ENCODE measurements at regions not wholly inside any gene's neighbourhood (a gene's known extent, or its start where the extent isn't known, plus 50 kb on each side); places are given as distances from the start of the nearest gene placed in this dataset.

GRCh38 chr21:19244502-19245187 is 841.1 kb upstream of the TMPRSS15 start:
- DNase-seq (ENCODE audit: low spot score): no peak

GRCh38 chr21:19245188-19245580 is 841.6 kb upstream of the TMPRSS15 start:
- DNase-seq (ENCODE audit: low spot score): no peak

- no peak for DNase-seq (ENCODE audit: low spot score)
Measured at GRCh38 chr21:19246018-19246417, 842.4 kb upstream of the TMPRSS15 start.

- no peak for DNase-seq (ENCODE audit: low spot score)
Measured at GRCh38 chr21:19256934-19257660, 853.5 kb upstream of the TMPRSS15 start.

- no peak for DNase-seq (ENCODE audit: low spot score)
Measured at GRCh38 chr21:19261731-19262376, 858.3 kb upstream of the TMPRSS15 start.

GRCh38 chr21:19266636-19267035 is 863.1 kb upstream of the TMPRSS15 start:
- DNase-seq (ENCODE audit: low spot score): no peak

- DNase-seq (ENCODE audit: low spot score): no peak
Measured at GRCh38 chr21:19268686-19269085, 865.1 kb upstream of the TMPRSS15 start.

- no peak for DNase-seq (ENCODE audit: low spot score)
Measured at GRCh38 chr21:19275065-19275464, 871.5 kb upstream of the TMPRSS15 start.

- DNase-seq (ENCODE audit: low spot score): no peak
Measured at GRCh38 chr21:19276665-19277064, 873.1 kb upstream of the TMPRSS15 start.

GRCh38 chr21:19286876-19287275 is 883.3 kb upstream of the TMPRSS15 start:
- no peak for DNase-seq (ENCODE audit: low spot score)

GRCh38 chr21:19290328-19290727 is 886.7 kb upstream of the TMPRSS15 start:
- DNase-seq (ENCODE audit: low spot score): no peak

GRCh38 chr21:19320291-19320690 is 916.7 kb upstream of the TMPRSS15 start:
- no peak for DNase-seq (ENCODE audit: low spot score)

GRCh38 chr21:19321688-19322087 is 918.1 kb upstream of the TMPRSS15 start:
- no peak for DNase-seq (ENCODE audit: low spot score)

- no peak for DNase-seq (ENCODE audit: low spot score)
Measured at GRCh38 chr21:19322360-19322759, 918.8 kb upstream of the TMPRSS15 start.

GRCh38 chr21:19326531-19327319 is 923.1 kb upstream of the TMPRSS15 start:
- no peak for DNase-seq (ENCODE audit: low spot score)

GRCh38 chr21:19328954-19329353 is 925.4 kb upstream of the TMPRSS15 start:
- DNase-seq (ENCODE audit: low spot score): no peak

GRCh38 chr21:19340303-19340702 is 936.7 kb upstream of the TMPRSS15 start:
- no peak for DNase-seq (ENCODE audit: low spot score)

- DNase-seq (ENCODE audit: low spot score): no peak
Measured at GRCh38 chr21:19340954-19341353, 937.4 kb upstream of the TMPRSS15 start.

- no peak for DNase-seq (ENCODE audit: low spot score)
Measured at GRCh38 chr21:19343711-19344110, 940.1 kb upstream of the TMPRSS15 start.

- no peak for DNase-seq (ENCODE audit: low spot score)
Measured at GRCh38 chr21:19350286-19350685, 946.7 kb upstream of the TMPRSS15 start.

- no peak for DNase-seq (ENCODE audit: low spot score)
Measured at GRCh38 chr21:19353256-19353655, 949.7 kb upstream of the TMPRSS15 start.

- DNase-seq (ENCODE audit: low spot score): no peak
Measured at GRCh38 chr21:19368944-19369343, 965.4 kb upstream of the TMPRSS15 start.

Data from SW480 (cell line).